CD4-positive, alpha-beta T cell treated with Interleukin-15 for 4 hours (primary cell): ENCODE measurements at regions not wholly inside any gene's neighbourhood (a gene's known extent, or its start where the extent isn't known, plus 50 kb on each side); places are given as distances from the start of the nearest gene placed in this dataset.

Experiments used
- DNase-seq: peaks from one replicate; pipeline ENCODE4 v3.0.0-alpha.2; 2020; ENCODE audit warnings: low spot score

DNA sequence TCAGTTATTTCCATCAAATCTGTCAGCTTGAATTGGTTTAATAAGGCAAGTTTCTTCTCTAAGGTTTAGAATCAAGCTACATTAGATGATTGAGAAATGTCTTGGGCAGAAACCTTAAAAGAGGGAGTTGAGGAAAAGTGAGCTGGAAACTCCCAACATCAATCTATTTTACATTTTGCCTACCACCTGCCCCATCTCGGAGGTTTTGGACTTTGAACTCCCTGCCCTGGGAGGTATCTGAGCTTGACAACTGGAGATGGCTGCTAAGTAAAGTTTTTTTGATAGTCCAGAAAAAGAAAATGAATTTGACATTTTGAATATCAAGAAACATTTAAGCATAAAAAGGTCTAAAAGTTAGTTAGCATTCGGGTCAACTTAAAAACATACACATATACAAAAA, 234.2 kb downstream of the NFKBIZ start:
- DNase-seq: no peak

DNA sequence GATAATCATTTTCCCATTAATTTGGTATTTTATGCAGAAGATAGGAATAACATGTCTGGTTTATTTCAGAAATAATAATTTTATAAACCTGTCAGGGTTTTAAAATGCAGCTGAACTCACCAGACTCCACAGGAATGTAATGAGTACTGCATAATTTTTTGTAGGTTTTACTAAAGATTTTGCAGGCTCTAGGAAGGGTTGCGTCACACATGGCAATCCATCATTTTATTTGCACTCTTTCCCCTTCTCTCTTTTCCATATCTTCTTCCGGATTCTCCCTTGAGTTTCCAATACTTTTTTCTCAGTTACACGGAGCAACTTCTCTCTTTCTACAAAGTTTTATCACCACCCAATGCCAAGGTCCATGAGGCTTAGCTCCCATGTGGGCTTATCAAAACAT, 234.7 kb downstream of the NFKBIZ start:
- no peak for DNase-seq

DNA sequence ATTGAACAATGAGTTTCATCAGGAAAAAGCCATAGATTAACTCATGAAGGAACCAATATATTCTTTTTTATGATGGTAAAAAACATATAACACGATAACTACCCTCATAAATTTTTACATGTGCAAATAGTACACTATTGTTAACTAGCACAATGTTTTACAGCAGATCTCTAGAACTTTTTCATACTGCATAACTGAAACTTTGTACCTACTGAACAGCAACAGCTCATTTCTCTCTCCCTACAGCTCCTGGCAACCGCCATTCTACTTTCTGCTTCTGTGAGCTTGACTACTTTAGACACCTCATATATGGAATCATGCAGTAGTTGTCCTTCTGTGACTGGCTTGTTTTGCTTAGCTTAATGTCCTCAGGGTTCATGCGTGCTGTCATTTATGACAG, 235.4 kb downstream of the NFKBIZ start:
- no peak for DNase-seq

DNA sequence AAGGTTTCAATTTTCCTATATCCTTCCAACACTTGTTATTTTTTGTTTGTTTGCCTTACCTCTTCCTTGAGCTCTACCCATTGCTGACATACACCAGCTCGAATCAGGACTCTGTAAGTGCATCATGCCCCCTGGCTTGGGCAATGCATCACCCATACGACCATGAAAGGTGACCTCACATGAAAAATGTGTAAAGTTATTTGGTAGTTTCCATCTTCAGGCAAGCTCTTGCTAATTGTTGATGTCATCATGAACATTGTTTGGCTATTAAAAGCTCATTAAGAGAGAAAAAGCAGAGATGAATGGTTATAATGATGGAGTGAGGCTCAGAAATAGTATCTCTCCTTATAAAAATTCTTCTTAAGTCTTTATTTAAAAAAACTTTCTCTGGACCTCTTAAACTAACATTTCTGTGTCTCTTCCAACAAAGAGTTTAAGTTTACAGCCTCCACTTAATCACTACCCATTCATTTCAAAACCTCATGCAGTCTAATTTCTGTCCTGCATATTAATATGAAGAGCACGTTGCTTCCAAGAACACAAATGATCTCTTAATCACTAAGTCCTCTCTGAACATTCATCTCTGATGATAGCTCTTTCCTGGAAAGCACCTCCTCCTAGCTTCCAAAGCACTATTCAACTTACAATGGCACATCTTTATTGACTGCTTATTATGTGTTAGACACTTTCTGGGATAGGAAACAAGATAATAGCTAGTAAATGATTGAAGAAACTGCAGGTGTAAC, 236.3 kb downstream of the NFKBIZ start:
- DNase-seq: no peak

DNA sequence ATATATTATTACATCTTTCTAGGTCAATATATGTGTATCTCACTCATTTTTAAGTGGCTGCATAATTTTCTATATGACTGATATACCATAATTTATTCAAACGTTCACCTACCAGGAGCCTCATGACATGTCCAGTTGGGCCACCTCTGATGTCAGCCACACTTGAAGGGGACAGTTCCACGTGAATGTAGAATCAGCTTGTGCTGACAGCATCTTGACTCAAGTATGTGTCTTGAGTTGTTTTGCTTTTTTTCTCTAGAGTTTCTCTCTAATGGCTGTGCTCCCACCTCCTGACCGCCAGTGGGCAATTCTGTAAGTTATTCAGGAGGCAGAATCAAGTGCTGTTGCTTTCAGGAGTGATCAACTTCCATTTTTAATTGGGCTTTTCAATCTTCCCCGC, 237.9 kb downstream of the NFKBIZ start:
- DNase-seq: no peak

DNA sequence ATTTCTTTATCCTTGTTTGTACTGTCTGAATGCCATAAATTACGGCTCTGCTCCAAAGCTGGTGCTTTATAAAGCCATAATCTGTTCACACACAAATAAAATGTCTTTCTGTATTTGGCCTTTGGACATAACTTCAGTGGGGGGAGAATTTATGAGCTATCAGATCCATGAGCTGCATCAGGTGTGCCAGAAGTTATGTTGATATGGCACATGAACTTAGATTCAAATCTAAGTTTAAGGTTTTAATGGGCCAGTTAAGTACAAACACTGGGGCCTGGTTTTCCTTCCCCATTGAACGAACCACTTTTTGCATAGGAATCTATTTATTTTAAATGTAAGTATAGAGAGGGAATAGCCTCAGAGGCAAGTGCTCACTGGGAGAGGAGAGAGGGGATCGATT, 239.9 kb downstream of the NFKBIZ start:
- no peak for DNase-seq

DNA sequence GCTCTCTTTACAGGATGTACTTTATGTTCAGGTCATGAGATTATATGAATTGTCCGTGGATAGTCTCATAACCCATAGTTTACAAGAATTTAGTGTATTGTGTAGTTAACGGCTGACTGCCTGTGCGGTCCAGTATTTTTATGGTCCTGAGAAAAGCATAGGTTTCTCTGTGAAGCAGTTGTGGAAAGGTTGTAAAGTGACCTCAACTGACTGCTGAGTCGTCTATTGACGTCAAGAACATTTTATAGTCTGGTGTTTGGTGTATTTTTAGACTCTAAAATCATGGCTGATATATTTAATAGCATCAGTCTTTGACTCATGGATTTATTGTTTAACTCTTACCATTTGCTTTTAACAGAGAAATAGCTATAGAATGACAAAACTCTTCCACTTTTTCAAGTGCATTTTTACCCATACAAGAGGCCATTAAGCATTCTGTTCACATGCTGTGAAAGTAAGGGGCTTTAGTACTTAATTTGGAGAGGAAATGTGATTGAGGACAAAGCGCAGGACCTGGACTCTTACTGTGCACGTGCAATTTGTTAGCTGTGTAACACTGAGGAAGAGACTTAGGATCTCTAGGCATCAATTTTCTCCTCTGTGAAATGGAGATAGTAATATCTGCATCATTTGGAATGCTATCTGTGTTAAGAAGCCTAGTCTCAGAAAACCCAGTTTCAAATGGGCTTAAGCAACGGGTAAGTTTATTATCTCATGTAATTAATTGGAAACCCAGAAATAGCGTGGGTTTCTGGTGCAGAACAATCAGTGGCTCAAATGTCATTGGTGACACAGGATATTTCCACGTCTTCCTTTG, 240.8 kb downstream of the NFKBIZ start:
- DNase-seq: no peak

DNA sequence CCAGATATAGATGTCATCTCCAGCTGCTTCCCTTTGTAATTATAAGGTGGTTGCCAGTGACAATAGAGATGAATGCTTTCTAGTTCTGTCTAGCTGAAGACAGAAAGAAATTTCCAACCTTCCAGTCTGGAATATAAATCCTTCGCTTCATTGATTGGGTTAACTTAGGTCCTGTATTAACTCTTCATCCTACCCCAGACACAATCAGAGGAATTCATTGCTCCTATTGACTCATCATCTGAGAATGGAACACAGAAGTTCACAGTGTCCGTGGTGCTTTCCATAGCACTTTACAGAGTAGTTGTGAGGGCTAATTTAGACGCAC, 241.4 kb downstream of the NFKBIZ start:
- no peak for DNase-seq

DNA sequence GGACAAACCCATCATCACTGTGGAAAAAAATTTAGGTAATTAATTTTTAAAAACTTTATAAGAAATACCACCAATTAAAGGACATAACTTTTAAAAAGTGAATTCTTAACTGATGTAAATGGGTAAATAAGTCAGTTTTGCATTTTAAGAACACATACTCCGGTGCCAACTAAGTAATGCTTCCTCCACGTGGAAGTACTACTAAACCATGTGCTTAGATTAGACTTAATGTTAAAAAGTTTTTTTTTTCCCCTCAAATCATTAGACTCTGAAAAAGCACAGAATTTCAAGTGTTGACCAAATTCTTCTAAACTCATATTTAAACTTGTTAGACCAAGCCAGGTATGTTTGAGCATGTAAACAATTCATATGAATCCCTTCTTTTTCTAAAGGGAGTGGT, 242.0 kb downstream of the NFKBIZ start:
- DNase-seq: no peak

DNA sequence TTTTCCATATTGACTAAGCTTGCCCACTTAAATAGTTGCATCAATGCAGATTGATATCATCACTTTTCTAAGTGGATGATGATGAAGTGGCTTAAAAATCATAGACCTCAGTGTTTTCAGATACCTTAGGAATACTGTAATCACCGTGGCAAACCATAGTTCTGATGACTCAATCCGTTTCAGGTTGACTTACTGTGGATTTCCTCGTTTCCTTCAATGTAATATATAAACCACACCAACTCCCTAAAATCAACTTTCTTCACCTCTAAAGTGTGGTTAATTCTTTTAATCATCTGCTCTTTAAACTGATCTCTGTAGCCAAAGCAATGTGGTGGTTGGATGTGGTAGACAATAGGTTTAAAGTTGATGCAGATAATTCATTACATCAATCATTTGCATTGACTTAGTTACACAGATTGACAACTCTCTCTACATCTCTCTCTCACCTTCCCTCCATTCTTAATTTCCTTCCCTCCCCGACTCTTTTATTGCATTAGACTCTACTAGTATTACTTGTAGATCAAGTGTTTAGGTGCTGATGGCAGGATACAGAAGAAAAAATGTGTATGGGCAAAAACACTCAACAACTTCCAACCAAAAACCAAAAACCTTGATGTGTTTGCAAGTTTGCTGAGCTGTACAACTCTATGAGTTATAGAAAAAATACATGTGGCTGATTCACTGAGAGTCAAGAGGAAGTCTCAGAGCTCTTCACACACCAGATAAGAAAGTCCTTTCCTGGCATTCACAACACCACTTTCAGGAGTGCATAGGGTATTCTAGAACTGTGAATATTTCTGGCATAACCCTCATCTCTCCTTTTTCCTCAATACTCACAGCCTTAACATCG, 243.5 kb downstream of the NFKBIZ start:
- DNase-seq: no peak

DNA sequence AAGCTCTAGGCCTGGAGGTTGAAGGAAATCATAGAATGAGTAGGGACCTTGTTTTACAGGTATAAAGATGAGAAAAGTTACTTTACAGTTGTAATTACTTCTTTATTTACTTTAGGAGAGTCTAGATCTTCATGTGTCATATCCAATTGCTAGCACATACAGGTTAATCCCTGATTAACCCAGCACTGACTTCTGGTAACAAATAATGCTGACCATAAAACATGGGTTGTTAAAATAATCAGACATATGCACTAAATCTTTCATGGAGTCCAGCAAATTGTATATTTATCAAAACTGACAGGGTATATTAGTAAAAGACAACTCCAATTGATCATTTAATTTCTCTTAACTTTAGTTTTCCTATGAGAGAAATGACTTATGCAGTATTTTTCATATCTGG, 245.2 kb downstream of the NFKBIZ start:
- no peak for DNase-seq

DNA sequence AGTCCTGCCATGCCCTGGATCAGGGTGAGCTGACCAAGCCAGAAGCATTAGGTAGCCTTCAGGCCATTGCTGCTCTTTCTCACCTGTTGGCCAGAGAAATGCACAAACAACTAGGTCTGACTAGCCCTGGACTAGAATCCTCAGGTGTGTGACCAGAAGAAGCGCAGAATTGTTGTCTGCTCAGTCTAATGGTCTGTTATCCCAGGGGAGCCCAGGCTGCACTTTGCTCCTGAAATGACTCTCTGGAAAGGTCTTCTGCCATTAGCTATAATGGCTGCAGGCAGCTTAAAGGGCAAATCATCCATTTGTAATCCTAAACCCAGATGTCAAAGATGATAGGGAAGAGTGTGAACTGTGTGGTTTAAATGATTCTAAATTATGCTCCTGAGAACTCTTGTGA, 246.1 kb downstream of the NFKBIZ start:
- no peak for DNase-seq

DNA sequence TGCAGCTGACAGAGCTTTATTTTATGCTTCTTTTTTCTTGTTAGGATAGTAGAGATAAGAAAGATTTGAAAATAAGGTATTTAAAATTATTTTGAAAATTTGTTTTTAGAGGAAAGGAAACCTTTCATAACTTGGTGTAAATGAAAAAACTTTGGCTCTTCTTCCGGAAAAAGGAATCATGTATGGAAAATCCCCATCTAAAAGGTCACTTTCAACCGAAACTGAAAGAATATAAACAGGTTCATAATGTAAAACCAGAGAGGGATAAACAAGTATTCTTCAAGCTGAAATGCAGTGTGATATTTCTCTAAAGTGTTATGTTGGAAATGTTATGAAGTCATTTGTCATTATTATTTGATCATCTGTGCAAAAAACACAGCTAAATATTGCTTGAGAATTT, 246.8 kb downstream of the NFKBIZ start:
- no peak for DNase-seq

DNA sequence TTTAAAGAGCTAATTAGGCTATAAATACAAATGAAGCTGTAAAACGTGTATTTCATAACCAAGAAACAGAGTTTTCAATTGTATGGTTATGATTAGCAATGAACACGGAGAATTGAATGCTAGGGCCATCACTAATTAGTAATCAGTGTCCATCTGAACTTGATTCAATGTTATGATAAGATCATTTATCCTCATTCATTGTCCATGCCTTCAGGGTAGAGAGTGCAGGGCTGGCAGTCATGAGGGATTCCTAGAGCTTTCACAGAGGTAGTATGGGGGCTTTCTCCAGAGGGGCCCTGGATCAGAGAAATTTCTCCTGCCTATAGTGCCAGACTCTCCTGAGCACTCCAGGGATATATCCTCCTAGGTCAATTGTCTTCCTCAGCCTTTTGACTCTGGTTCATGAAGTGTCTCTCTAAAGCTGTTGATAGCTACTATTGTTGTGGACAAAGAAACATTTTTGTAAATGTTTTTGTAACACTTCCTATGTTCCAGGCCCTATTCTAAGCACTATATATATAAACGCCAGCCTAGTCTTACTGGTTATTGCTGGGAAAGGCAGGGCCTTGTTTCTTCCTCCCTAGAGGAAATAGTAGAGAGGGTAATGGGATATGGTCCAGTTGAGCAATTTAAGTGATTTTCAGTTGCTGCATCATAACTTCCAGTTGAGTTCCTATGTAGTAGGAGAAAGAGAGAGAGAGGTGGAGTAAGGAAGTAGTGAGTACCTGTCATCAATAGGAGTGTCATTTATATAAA, 249.0 kb downstream of the NFKBIZ start:
- DNase-seq: no peak

DNA sequence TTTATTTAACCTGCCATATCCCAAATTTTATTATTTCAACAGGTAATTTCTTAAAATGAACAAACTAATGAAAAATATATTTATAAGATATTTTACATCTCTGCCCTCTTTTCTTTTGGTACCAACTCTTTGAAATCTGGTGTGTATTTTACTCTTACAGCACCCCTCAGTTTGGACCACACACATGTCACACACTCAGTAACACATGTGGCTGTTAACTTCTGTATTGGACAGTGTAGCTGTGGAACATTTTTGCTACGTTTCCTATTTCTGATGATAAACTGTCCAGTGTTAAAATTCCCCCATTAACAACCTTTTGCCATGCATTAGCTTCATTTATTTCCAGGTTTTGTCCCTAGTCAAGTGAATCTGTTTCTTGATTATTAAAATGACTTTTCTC, 250.6 kb downstream of the NFKBIZ start:
- no peak for DNase-seq

DNA sequence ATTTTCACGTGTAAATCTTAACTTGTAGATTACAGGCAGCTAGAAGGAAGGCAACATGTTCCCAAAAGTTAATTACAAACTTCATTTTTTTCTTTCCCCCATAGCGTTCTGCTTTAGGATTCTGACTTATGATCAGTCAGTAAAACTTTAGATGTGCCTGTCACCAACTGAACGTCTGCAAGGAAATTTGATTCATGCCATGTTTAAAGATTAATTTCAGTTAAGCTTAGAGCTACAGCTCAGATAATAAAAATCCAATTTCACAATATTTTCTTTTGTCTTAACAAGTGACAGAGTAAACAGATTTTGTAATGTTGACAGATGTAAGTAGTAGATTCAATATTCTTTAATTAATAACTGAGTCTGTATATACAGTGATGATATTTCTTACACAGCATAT, 253.1 kb downstream of the NFKBIZ start:
- no peak for DNase-seq

DNA sequence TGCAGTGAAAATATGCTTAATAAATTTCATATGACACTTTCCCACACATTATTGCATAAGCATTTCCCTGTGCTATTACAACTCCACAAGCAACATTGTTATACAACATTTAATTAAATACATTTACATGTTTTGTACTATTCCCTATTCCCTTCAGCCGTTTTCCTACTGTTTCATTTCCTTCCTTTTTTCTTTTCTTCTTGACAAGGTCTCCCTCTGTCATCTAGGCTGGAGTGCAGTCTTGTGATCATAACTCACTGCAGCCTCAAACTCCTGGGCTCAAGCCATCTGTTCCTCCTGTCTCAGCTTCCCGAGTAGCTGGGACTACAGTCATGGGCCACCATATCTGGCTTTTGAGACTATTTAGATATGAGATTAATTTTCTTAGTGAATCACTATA, 254.7 kb downstream of the NFKBIZ start:
- DNase-seq: no peak

DNA sequence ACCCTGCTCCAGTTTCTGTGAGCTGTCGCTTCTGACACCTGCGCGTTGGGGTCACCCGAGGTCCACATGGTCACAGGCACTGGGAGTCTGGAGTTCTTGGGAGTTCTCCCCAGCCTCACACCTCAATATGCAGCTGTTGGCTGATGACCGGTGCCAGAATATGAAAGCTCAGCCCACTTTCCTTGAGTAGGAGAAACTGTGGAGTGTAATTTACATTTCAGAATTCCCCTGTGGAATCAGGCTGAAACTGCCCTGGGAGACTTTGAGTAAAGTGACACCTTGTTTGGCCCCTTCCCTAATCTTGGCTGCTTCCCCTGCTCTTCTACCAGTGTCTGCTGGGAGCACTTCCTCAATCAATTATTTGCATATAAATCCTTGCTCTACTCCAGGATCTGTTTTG, 255.9 kb downstream of the NFKBIZ start:
- DNase-seq: no peak

DNA sequence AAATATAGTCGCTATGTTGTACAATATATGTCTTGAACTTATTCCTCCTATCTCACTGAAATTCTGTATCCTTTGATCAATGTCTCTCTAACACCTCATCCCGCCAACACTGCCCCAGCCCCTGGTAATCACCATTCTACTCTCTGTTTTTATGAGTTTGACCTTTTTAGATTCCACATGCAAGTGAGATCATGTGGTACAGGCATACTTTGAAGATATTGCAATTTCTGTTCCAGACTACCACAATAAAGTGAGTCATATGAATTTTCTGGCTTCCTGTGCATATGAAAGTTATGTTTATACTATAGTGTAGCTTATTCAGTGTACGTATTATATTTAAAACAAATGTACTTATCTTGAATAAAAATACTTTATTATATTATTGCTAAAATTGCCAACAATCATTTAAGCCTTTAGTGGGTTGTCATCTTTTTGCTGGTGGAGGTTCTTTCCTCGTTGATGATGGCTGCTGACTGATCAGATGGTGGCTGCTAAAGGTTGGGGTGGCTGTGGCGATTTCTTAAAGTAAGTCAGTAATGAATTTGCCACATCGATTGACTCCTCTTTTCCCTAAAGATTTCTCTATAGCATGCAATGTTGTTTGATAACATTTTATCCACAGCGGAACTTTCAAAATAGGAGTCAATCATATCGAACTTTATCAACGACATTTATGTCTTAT, 257.2 kb downstream of the NFKBIZ start:
- peak; percentile 18 for DNase-seq

DNA sequence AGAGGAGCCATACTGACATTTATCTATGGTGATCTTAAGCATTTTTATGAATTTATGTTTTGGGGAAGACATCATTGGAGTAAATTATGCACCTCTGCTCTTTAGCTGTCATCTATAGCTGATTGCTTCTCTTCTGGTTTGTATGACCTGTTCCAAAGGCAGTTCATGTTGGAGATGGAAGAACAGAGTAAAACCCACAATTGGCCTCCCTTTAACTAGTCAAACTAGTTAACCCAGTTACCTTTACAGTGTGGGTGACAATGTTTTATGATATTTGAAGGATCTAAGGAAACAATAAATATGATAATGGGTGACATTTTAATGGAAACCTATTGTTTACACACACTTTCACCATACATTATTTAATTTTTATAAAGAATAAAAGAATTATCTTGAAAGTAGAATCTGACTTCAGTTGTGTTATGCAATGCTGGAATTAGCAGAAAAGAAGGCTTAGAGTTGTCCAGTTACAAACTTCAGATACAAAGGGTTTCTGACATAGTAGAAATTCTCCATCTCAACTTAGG, 263.5 kb downstream of the NFKBIZ start:
- no peak for DNase-seq

DNA sequence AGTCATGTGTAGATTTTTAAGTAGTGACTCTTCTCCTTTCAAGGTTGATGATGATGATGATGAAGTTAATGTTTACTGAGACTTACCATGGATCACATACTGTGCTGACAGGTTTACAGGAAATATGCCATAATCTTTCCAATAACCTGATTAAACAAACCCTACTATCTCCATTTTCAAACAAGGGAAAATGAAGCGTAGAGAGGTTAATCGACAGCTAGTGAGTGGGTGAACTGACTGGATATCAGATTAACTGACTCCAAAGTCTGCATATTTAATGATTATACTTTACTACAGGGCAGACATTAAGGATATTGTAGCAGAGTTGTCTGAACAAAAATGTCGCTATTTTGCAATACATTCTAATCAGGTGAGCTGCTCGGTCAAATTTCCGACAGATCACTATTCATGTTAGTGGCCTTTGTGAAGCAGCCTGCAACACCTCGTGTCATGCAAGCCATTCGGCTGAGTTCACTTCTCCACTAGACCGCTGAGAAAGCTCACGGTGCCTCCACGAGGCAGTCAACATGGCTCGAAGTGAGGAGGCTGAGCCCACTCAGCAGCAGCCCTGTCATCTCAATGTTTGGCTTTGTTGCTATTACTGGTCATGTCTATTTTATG, 264.2 kb downstream of the NFKBIZ start:
- no peak for DNase-seq
